Large intestine (tissue), 3 donors: ENCODE measurements at regions not wholly inside any gene's neighbourhood (a gene's known extent, or its start where the extent isn't known, plus 50 kb on each side); places are given as distances from the start of the nearest gene placed in this dataset.

Experiments
- DNase-seq, 2 donors: peaks; one replicate each; pipeline versions ENCODE4 v3.0.0 to v3.0.0-alpha.2; 2013
- H3K27ac ChIP-seq: one replicate; pipeline ENCODE4 v1.5.1; 2013; ENCODE audit warnings: low read length
- H3K27me3 ChIP-seq: 2 replicates; pipeline ENCODE4 v1.6.1; 2013; ENCODE audit warnings: low read length; ENCODE audit not compliant: control insufficient read depth, insufficient read depth
- H3K36me3 ChIP-seq: 2 replicates; pipeline ENCODE4 v1.6.1; 2013; ENCODE audit warnings: low read length; ENCODE audit not compliant: control insufficient read depth, insufficient read depth
- H3K4me1 ChIP-seq: one replicate; pipeline ENCODE4 v1.6.1; 2013; ENCODE audit warnings: low read length; ENCODE audit not compliant: control insufficient read depth, insufficient read depth
- H3K4me3 ChIP-seq: one replicate; pipeline ENCODE4 v1.5.1; 2013; ENCODE audit warnings: low read length
- H3K9me3 ChIP-seq: one replicate; pipeline ENCODE4 v1.6.1; 2013; ENCODE audit warnings: mild to moderate bottlenecking, low read depth, low read length, moderate library complexity; ENCODE audit not compliant: control insufficient read depth
- WGBS: methylation state at CpG from one replicate; pipeline ENCODE4 v1.1.5; 2013; ENCODE audit warnings: low lambda C conversion rate; ENCODE audit not compliant: insufficient coverage; 5-methylcytosine and 5-hydroxymethylcytosine counted together

DNA sequence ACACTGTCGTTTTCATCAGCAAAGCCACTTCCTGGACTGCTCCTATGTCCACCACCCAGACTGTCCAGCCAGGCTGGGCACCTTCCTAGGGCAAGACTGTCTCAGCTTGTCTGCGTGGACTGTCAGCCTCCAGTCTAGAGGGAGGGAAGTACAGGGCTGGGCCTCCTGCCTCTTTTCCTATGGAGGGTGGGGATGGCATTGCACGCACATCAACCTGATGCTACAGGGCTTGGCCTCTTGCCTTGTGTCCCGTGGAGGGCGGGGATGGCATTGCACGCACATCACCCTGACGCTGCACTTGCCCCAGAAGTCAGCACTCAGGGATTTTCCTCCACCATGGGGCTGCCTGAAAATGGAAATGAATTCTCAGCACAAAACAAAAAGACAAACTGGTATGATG lies 304.2 kb upstream of the CDH4 start:
- no peaks in the 10 kb centered on the region for H3K4me1 ChIP-seq
- no peak for DNase-seq
- H3K9me3 ChIP-seq, result no peaks in the 10 kb centered on the region
- WGBS, result no CpG with 5 or more reads among the region's 7 CpGs
- no peak overlapping the region for H3K4me3 ChIP-seq
- H3K27ac ChIP-seq, result no peak overlapping the region
- no peaks in the 10 kb centered on the region for H3K36me3 ChIP-seq
- H3K27me3 ChIP-seq, result no peaks in the 10 kb centered on the region

DNA sequence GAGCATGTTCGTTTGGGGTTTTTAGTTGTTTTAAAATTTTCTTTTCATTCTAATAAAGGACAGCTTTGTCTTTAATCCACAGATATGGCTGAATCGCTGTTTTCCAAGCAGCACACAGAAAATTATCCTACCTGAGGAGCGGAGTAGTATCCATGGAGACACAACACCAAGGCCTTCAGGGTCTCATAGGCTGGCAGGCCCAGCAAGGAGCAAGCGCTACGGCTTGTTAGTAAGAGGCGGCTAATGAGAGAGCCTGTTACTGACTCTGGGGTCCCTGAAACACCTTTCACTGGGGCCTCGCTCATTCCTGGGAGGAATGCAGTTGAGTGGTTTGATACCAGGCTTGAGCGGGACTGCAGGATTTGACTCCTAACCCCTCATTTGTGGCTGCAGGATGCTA lies 303.8 kb upstream of the CDH4 start:
- H3K4me1 ChIP-seq, result no peaks in the 10 kb centered on the region
- H3K9me3 ChIP-seq, result no peaks in the 10 kb centered on the region
- no peak overlapping the region for H3K4me3 ChIP-seq
- H3K27ac ChIP-seq, result no peak overlapping the region
- WGBS, result 69% methylated on average over 2 of the region's 8 CpGs
- no peaks in the 10 kb centered on the region for H3K36me3 ChIP-seq
- no peak for DNase-seq
- no peaks in the 10 kb centered on the region for H3K27me3 ChIP-seq

DNA sequence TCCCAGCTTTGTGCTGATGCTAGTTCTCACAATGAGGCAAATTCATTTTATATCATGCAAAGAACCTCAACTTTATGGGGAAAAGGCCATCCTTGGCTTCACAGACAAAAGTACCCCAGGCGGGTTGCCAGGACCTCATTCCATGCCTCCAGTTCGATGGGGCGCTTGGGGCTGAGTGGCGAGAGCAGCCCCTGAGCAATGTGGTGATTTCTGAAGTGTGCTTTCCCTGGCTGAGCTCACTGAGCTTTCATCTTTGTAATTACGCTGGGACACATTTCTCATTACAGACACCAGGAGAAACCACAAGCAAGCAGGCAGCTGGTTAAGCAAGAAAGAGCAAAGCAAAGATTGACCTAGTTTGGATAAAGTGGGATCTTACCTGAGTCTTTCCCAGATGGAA lies 301.5 kb upstream of the CDH4 start:
- H3K4me1 ChIP-seq, result no peaks in the 10 kb centered on the region
- no peak for DNase-seq
- H3K9me3 ChIP-seq, result no peaks in the 10 kb centered on the region
- H3K4me3 ChIP-seq, result no peak overlapping the region
- H3K36me3 ChIP-seq, result no peaks in the 10 kb centered on the region
- WGBS, result no CpG with 5 or more reads among the region's 5 CpGs
- no peak overlapping the region for H3K27ac ChIP-seq
- H3K27me3 ChIP-seq, result no peaks in the 10 kb centered on the region

DNA sequence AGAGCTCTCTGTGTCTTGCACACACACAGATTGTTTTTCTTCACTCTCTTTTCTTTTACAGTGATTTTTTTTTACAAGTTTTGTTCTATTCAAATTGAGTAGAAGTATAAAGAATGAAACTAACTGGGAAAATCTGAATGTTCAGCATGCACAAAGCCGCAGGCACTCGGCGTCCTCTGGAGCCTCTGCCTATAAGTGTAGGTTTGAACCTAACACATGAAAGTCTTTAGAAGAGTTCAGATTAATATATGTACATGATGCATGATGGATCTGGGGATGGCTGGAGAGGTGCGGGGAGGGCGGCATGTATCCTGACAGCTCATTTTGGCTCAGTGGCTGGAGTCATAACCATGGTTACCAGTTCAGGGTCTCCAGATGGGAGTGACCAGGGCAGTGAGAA lies 301.1 kb upstream of the CDH4 start:
- Histone ChIP-seq H3K36me3 (no peaks in the 10 kb centered on the region), H3K27me3 (no peaks in the 10 kb centered on the region), H3K4me3 (no peak overlapping the region), H3K4me1 (no peaks in the 10 kb centered on the region), H3K27ac (no peak overlapping the region), H3K9me3 (no peaks in the 10 kb centered on the region)
- DNase-seq, result no peak
- no CpG with 5 or more reads among the region's 5 CpGs for WGBS

DNA sequence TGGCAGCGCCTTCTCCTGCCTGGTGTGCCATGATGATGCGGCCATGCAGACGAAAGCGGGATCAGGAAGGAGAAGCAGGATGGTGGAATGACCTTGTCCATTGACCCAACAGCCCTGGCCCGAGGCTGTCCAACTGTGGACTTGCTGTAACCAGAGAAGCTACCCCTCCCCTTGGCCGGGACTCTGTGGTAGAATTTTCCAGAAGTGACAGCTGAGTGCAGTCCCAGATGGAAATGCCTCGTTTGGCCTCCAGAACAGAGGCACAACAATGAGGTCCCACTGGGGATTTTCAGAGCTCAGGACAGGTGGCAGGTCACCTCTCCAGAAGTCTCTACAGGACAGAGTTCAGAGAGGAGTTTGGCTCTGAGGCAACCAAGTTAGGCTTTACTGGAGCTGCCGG lies 299.2 kb upstream of the CDH4 start:
- Histone ChIP-seq H3K4me3 (no peak overlapping the region), H3K27ac (no peak overlapping the region), H3K9me3 (no peaks in the 10 kb centered on the region), H3K27me3 (no peaks in the 10 kb centered on the region), H3K36me3 (no peaks in the 10 kb centered on the region), H3K4me1 (no peaks in the 10 kb centered on the region)
- no CpG with 5 or more reads among the region's 8 CpGs for WGBS
- no peak for DNase-seq

DNA sequence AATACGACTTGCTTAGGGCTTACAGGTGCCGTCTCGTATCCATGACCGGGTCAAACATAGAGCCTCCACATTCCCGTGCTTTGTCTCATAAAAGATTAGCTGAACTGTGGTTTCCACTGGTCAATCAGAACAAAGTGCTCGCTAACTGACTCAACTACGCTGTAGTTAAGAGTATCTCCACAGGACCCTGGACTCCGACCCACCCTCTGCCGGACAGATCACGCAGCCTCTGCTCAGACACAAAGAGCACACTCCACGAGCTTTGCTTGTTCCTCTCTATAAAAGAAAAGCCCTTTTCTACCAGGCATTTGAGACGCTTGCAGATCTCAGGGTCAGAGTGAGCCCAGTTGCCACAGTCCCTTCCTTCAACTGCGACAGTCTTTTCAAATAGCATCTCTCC lies 298.7 kb upstream of the CDH4 start:
- Histone ChIP-seq H3K27me3 (no peaks in the 10 kb centered on the region), H3K36me3 (no peaks in the 10 kb centered on the region), H3K9me3 (no peaks in the 10 kb centered on the region), H3K4me1 (no peaks in the 10 kb centered on the region), H3K27ac (no peak overlapping the region), H3K4me3 (no peak overlapping the region)
- no CpG with 5 or more reads among the region's 13 CpGs for WGBS
- no peak for DNase-seq

DNA sequence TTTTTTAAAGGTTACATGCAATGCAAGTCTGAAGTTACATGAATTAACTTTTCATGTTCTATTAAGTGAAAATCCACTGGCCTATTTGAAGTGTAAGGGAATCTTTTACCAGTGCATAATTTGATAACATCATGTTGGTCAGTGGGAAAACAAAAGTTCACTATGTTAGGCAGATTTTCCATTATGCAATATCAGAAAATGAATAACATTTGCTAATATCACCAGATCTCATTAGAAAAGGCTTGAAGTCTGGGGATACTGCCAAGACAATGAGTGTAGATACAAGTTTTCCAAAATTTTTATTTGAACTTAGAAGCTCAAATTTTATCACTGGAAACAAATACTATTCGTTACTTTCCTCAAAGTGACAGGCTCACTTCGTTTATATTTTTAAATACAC lies 296.4 kb upstream of the CDH4 start:
- Histone ChIP-seq H3K27me3 (no peaks in the 10 kb centered on the region), H3K9me3 (no peaks in the 10 kb centered on the region), H3K4me1 (no peaks in the 10 kb centered on the region), H3K4me3 (no peak overlapping the region), H3K27ac (no peak overlapping the region), H3K36me3 (no peaks in the 10 kb centered on the region)
- no peak for DNase-seq
- WGBS, result 84% methylated on average over 2 of the region's 2 CpGs

DNA sequence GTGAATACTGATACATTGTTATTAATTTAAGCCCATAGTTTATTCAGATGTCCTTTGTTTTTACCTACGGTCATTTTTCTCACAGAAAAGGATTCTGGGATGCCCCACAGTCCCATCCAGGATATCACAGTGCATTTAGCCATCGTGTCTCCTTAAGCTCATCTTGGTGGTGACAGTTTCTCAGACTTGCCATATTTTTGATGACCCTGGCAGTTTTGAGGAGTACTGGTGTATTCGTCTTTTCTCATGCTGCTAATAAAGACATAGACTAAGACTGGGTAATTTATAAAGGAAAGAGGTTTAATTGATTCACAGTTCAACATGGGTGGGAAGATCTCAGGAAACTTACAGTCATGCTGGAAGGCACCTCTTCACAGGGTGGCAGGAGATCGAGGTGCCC lies 295.9 kb upstream of the CDH4 start:
- Histone ChIP-seq H3K27ac (no peak overlapping the region), H3K4me3 (no peak overlapping the region), H3K9me3 (no peaks in the 10 kb centered on the region), H3K36me3 (no peaks in the 10 kb centered on the region), H3K27me3 (no peaks in the 10 kb centered on the region), H3K4me1 (no peaks in the 10 kb centered on the region)
- WGBS, result 83% methylated on average over 2 of the region's 4 CpGs
- DNase-seq, result no peak

DNA sequence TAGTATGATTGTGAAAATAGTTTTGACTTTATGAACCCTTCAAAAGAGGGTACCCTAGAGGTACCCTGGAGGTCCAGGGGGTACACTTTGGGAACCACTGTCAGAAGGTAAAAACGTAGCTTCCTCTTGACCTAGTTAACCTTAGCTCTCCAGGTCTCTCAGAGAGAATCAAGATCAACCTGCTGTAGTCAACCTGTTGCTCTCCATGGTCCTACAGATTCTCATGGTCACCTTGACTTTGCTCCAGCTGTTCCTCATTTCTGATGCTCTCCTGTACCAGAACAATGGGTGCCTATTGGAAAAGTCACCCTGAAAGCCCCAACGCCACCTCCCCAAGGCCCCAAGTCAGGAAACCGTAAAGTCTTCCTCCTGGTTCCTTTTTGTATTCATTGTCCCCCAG lies 294.4 kb upstream of the CDH4 start:
- H3K27ac ChIP-seq, result no peak overlapping the region

DNA sequence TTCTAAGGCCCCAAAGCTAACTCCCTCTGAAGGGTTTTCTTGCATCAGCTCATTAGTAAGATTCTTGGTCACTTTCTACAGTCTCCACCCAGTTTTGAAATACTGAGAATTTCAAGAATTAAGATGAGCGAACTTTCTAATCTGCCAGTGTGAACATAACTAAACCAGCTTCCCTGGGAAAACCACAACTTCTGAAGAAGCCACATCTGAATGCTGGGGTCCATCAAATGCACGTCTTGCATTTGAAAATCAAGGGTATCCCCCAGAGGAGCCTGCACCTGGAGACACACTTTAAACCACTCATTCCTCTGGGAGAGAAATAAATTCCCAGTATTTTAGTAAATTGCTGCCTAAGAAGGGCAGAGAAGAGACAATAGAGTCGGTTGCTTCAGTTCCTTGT lies 292.1 kb upstream of the CDH4 start:
- H3K9me3 ChIP-seq, result no peaks in the 10 kb centered on the region
- no CpG with 5 or more reads among the region's 3 CpGs for WGBS
- H3K27ac ChIP-seq, result no peak overlapping the region
- H3K36me3 ChIP-seq, result no peaks in the 10 kb centered on the region
- H3K4me3 ChIP-seq, result no peak overlapping the region
- no peaks in the 10 kb centered on the region for H3K4me1 ChIP-seq
- DNase-seq, result no peak
- no peaks in the 10 kb centered on the region for H3K27me3 ChIP-seq

More for the DNA sequence above, 294.4 kb upstream of the CDH4 start:
- no peaks in the 10 kb centered on the region for H3K27me3 ChIP-seq
- no peak for DNase-seq
- no peaks in the 10 kb centered on the region for H3K36me3 ChIP-seq
- no CpG with 5 or more reads among the region's 3 CpGs for WGBS
- H3K9me3 ChIP-seq, result no peaks in the 10 kb centered on the region
- no peak overlapping the region for H3K4me3 ChIP-seq
- no peaks in the 10 kb centered on the region for H3K4me1 ChIP-seq

DNA sequence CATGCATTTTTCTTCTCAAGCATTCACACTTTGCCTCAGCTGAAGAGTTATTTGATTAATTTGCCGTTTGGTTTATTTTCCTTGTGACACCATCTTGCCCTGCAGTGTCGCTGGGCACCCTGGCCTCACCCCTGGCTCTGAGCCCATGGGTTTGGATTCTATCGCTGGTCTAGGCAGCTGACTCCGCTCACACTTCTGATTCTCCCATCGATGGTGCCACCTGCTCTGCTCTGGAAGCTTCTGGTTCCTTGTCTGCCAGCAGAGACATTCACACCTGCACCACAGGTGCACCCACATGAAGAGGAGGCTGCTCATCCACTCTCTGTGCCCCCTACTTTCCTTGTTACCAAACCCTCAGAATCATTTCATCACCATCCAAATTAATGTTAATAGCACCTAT lies 291.6 kb upstream of the CDH4 start:
- Histone ChIP-seq H3K36me3 (no peaks in the 10 kb centered on the region), H3K27ac (no peak overlapping the region), H3K4me3 (no peak overlapping the region), H3K9me3 (no peaks in the 10 kb centered on the region), H3K27me3 (no peaks in the 10 kb centered on the region), H3K4me1 (no peaks in the 10 kb centered on the region)
- no peak for DNase-seq
- no CpG with 5 or more reads among the region's 5 CpGs for WGBS
